GM12878 (cell line): ENCODE measurements at regions not wholly inside any gene's neighbourhood (a gene's known extent, or its start where the extent isn't known, plus 50 kb on each side); places are given as distances from the start of the nearest gene placed in this dataset.

ENCODE experiments used
- ATAC-seq: fragments of 200-7000 bp; cut with Tn5 transposase; 3 replicates; pipeline ENCODE4 v1.9.1; 2020; ENCODE audit warnings: mild to moderate bottlenecking, moderate library complexity
- BruUV-seq: library from RNA; stranded (reverse); fragments of 400-500 nt; replicated peaks from 2 replicates; lab custom pipeline; 2021; lab: Mats Ljungman, UMichigan
- CTCF ChIA-PET: fragments of 300-600 bp; sonication (Branson Sonifier 250); formaldehyde crosslinking; extraction: SDS; loops from one replicate; lab custom pipeline; 2021; ENCODE audit warnings: inconsistent platforms; lab: Yijun Ruan, JAX
- POLR2A ChIA-PET: fragments of 350-600 bp; formaldehyde crosslinking; extraction: SDS; loops from one replicate; lab custom pipeline; 2021; ENCODE audit warnings: inconsistent platforms; lab: Charles Lee
- RAD21 ChIA-PET: fragments of 300-600 bp; sonication (Branson Sonifier 250); formaldehyde crosslinking; loops from one replicate; lab custom pipeline; 2023; ENCODE audit warnings: antibody characterized with exemption; ENCODE audit not compliant: unreplicated experiment; lab: Charles Lee
- SMC1A ChIA-PET: fragments of 300-600 bp; sonication (Branson Sonifier 250); formaldehyde crosslinking; loops from one replicate; lab custom pipeline; 2023; ENCODE audit not compliant: unreplicated experiment, uncharacterized antibody; lab: Charles Lee
- DNase-seq: peaks from one replicate; pipeline ENCODE4 v3.0.0-alpha.2; 2011; ENCODE audit warnings: low read depth, low spot score
- FAIRE-seq: peaks from 3 replicates; lab custom pipeline; 2011; peaks lifted over from hg19 to GRCh38; lab: Jason Lieb, UNC
- H2AFZ ChIP-seq: 2 replicates; pipeline ENCODE4 v1.6.0; 2011; ENCODE audit warnings: low read depth, low read length, control low read depth; ENCODE audit not compliant: control insufficient read depth
- H3K27ac ChIP-seq: 2 replicates; pipeline ENCODE4 v1.5.1; 2011; ENCODE audit warnings: control low read depth; ENCODE audit not compliant: control insufficient read depth, insufficient read depth
- H3K27me3 ChIP-seq, 2 experiments: replicated peaks in 1 of 2; 2 replicates each; pipeline versions ENCODE4 v1.6.0 to v1.6.1; 2011; ENCODE audit warnings: low read length in 1 of 2; ENCODE audit not compliant: control insufficient read depth in 2 of 2, insufficient read depth in 2 of 2
- H3K36me3 ChIP-seq, 2 experiments: 2 replicates each; pipeline ENCODE4 v1.5.1; 2011; ENCODE audit warnings: low read length in 1 of 2; ENCODE audit not compliant: control insufficient read depth in 2 of 2, insufficient read depth in 2 of 2
- H3K4me1 ChIP-seq: 2 replicates; pipeline ENCODE4 v1.6.1; 2011; ENCODE audit warnings: mild to moderate bottlenecking, low read length, moderate library complexity, mixed read lengths; ENCODE audit not compliant: control insufficient read depth, insufficient read depth
- H3K4me2 ChIP-seq: 2 replicates; pipeline ENCODE4 v1.6.0; 2011; ENCODE audit warnings: control low read depth; ENCODE audit not compliant: control insufficient read depth, insufficient read depth
- H3K4me3 ChIP-seq: fragments of 200-600 bp; sonication (generic); 2 replicates; pipeline ENCODE4 v1.5.1; 2016
- H3K79me2 ChIP-seq: 2 replicates; pipeline ENCODE4 v1.6.0; 2011; ENCODE audit warnings: low read length; ENCODE audit not compliant: control insufficient read depth, insufficient read depth
- H3K9ac ChIP-seq: 2 replicates; pipeline ENCODE4 v1.8.0; 2011; ENCODE audit warnings: low read length, control low read depth, mixed read lengths; ENCODE audit not compliant: control insufficient read depth, insufficient read depth
- H3K9me3 ChIP-seq: replicated peaks from 3 replicates; pipeline ENCODE4 v1.5.1; 2011; ENCODE audit warnings: mild to moderate bottlenecking, low read length; ENCODE audit not compliant: control insufficient read depth, insufficient read depth
- H4K20me1 ChIP-seq: 2 replicates; pipeline ENCODE4 v1.6.0; 2011; ENCODE audit not compliant: control insufficient read depth, insufficient read depth
- BCL3 ChIP-seq: IDR thresholded peaks from 2 replicates; pipeline ENCODE4 v1.6.1; 2011; ENCODE audit warnings: borderline replicate concordance, low read depth, mild to moderate bottlenecking, moderate library complexity, low read length; ENCODE audit not compliant: insufficient read depth, poor library complexity, severe bottlenecking
- DPF2 ChIP-seq: fragments of 450-650 bp; IDR thresholded peaks from 2 replicates; pipeline ENCODE4 v1.6.1; 2017; ENCODE audit warnings: mild to moderate bottlenecking
- FOS ChIP-seq: IDR thresholded peaks from 3 replicates; pipeline ENCODE4 v1.6.1; 2011; ENCODE audit warnings: borderline replicate concordance; ENCODE audit not compliant: insufficient read length; ENCODE audit errors: extremely low read depth
- FOXM1 ChIP-seq: IDR thresholded peaks from 2 replicates; pipeline ENCODE4 v1.6.1; 2012; ENCODE audit warnings: low read depth, mild to moderate bottlenecking, inconsistent platforms, low read length, moderate library complexity
- GATAD2B ChIP-seq: fragments of 450-650 bp; conservative IDR thresholded peaks from 2 replicates; pipeline ENCODE4 v1.6.1; 2017; ENCODE audit warnings: low read depth, mild to moderate bottlenecking, moderate library complexity
- HDGF ChIP-seq: fragments of 450-650 bp; IDR thresholded peaks from 2 replicates; pipeline ENCODE4 v1.6.1; 2016; ENCODE audit warnings: antibody characterized with exemption
- JUNB ChIP-seq: IDR thresholded peaks from 2 replicates; pipeline ENCODE4 v1.6.1; 2016; ENCODE audit warnings: antibody characterized with exemption, mild to moderate bottlenecking
- KDM1A ChIP-seq: fragments of 200-600 bp; sonication (generic); IDR thresholded peaks from 2 replicates; pipeline ENCODE4 v1.6.1; 2016; ENCODE audit warnings: borderline replicate concordance
- KLF5 ChIP-seq: fragments of 450-650 bp; IDR thresholded peaks from 2 replicates; pipeline ENCODE4 v1.6.1; 2014; ENCODE audit warnings: mild to moderate bottlenecking; ENCODE audit not compliant: partially characterized antibody
- MEF2B ChIP-seq: fragments of 450-650 bp; IDR thresholded peaks from 2 replicates; pipeline ENCODE4 v1.6.1; 2018; ENCODE audit warnings: mild to moderate bottlenecking, moderate library complexity; ENCODE audit not compliant: partially characterized antibody, poor library complexity, severe bottlenecking
- NFIC ChIP-seq: IDR thresholded peaks from 2 replicates; pipeline ENCODE4 v1.6.1; 2012; ENCODE audit warnings: low read depth, mild to moderate bottlenecking, inconsistent platforms, low read length, moderate library complexity
- POLR2A ChIP-seq: IDR thresholded peaks from 2 replicates; pipeline ENCODE4 v1.6.1; 2011; ENCODE audit warnings: low read depth, mild to moderate bottlenecking, low read length
- RAD21 ChIP-seq: IDR thresholded peaks from 2 replicates; pipeline ENCODE4 v1.6.1; 2011; ENCODE audit warnings: mild to moderate bottlenecking, low read depth, low read length, moderate library complexity; ENCODE audit not compliant: insufficient read depth
- RAD51 ChIP-seq: fragments of 450-650 bp; IDR thresholded peaks from 2 replicates; pipeline ENCODE4 v1.6.1; 2016; ENCODE audit warnings: moderate library complexity, mild to moderate bottlenecking, inconsistent platforms
- SP1 ChIP-seq: IDR thresholded peaks from one replicate; pipeline ENCODE4 v1.6.1; 2011; ENCODE audit warnings: low read depth, low read length
- SRF ChIP-seq, 2 experiments: IDR thresholded peaks; 2 replicates each; pipeline ENCODE4 v1.6.1; 2011; ENCODE audit warnings: low read depth in 2 of 2, low read length in 2 of 2, mild to moderate bottlenecking in 1 of 2, moderate library complexity in 1 of 2
- SUPT20H ChIP-seq: IDR thresholded peaks from 2 replicates; pipeline ENCODE4 v1.6.1; 2011; ENCODE audit warnings: low read depth, mild to moderate bottlenecking, low read length, moderate library complexity, borderline replicate concordance; ENCODE audit not compliant: control insufficient read depth
- ZZZ3 ChIP-seq: IDR thresholded peaks from 2 replicates; pipeline ENCODE4 v1.6.1; 2011; ENCODE audit warnings: low read depth; ENCODE audit not compliant: control insufficient read depth, insufficient read length
- in situ Hi-C: fragments of 300-500 bp; cut with MboI; formaldehyde crosslinking; loops from 9 replicates; pipeline ENCODE4 v1.14.3; 2018; ENCODE audit warnings: mixed read lengths
- intact Hi-C: fragments of 100-400 bp; cut with micrococcal nuclease; formaldehyde crosslinking; loops from one replicate; pipeline ENCODE4 v1.14.2; 2022; ENCODE audit not compliant: unreplicated experiment
- TF ChIP-seq, protein P1 (sequence below): IDR thresholded peaks from 2 replicates; pipeline ENCODE4 v1.6.1; 2012; ENCODE audit warnings: improper control_type of control experiment, low read depth, low read length; ENCODE audit not compliant: insufficient replicate concordance
- TF ChIP-seq, protein P2 (sequence below): IDR thresholded peaks from 2 replicates; pipeline ENCODE4 v1.6.1; 2011; ENCODE audit warnings: low read depth, low read length, improper control_type of control experiment, borderline replicate concordance

GRCh38 chr2:175234153-175234552 lies 52.6 kb upstream of the ATP5MC3 start:
- no peaks in the 10 kb centered on the region; the same call in 2 of the 3 replicates for H3K9me3 ChIP-seq
- no peaks in the 10 kb centered on the region for H3K4me1 ChIP-seq
- no peaks in the 10 kb centered on the region; a peak in 1 of 4 replicates for H3K27me3 ChIP-seq
- H2AFZ ChIP-seq: no peak overlapping the region
- ChIA-PET CTCF (interaction anchor here (1.1 kb wide), 1 partner anchor 18 kb away, joined by 6 read pairs; no protein-coding TSS in a partner anchor), POLR2A (no interaction called here), SMC1A (interaction anchor here (0.9 kb wide), 1 partner anchor 17 kb away, joined by 3 read pairs; no protein-coding TSS in a partner anchor), RAD21 (interaction anchor here (1.4 kb wide), 1 partner anchor 17 kb away, joined by 4 read pairs; no protein-coding TSS in a partner anchor)
- no TSS peak for BruUV-seq
- in situ Hi-C loops (no loop called here), intact Hi-C loops (no loop called here)
- no peak overlapping the region for H3K4me2 ChIP-seq
- no peaks in the 10 kb centered on the region for H3K79me2 ChIP-seq
- no peak overlapping the region for H3K27ac ChIP-seq
- H3K4me3 ChIP-seq: no peak overlapping the region
- ATAC-seq (no peak), FAIRE-seq (no peak)
- H3K36me3 ChIP-seq: no peaks in the 10 kb centered on the region
- no peak overlapping the region for H3K9ac ChIP-seq
- no peaks in the 10 kb centered on the region for H4K20me1 ChIP-seq
- TF ChIP-seq ZZZ3 (no peak), GATAD2B (no peak), KLF5 (no peak), HDGF (no peak), FOS (no peak), SUPT20H (no peak), RAD21 (no peak), NFIC (no peak), KDM1A (no peak), DPF2 (no peak), JUNB (no peak), MEF2B (no peak), BCL3 (no peak), FOXM1 (no peak), SRF (IDR thresholded peaks at IDR 0.05; ENCODE audit: low read depth in 2 of 2, low read length in 2 of 2) (no peak), RAD51 (no peak), POLR2A (no peak), SP1 (no peak)
- TF ChIP-seq, protein P1, sequence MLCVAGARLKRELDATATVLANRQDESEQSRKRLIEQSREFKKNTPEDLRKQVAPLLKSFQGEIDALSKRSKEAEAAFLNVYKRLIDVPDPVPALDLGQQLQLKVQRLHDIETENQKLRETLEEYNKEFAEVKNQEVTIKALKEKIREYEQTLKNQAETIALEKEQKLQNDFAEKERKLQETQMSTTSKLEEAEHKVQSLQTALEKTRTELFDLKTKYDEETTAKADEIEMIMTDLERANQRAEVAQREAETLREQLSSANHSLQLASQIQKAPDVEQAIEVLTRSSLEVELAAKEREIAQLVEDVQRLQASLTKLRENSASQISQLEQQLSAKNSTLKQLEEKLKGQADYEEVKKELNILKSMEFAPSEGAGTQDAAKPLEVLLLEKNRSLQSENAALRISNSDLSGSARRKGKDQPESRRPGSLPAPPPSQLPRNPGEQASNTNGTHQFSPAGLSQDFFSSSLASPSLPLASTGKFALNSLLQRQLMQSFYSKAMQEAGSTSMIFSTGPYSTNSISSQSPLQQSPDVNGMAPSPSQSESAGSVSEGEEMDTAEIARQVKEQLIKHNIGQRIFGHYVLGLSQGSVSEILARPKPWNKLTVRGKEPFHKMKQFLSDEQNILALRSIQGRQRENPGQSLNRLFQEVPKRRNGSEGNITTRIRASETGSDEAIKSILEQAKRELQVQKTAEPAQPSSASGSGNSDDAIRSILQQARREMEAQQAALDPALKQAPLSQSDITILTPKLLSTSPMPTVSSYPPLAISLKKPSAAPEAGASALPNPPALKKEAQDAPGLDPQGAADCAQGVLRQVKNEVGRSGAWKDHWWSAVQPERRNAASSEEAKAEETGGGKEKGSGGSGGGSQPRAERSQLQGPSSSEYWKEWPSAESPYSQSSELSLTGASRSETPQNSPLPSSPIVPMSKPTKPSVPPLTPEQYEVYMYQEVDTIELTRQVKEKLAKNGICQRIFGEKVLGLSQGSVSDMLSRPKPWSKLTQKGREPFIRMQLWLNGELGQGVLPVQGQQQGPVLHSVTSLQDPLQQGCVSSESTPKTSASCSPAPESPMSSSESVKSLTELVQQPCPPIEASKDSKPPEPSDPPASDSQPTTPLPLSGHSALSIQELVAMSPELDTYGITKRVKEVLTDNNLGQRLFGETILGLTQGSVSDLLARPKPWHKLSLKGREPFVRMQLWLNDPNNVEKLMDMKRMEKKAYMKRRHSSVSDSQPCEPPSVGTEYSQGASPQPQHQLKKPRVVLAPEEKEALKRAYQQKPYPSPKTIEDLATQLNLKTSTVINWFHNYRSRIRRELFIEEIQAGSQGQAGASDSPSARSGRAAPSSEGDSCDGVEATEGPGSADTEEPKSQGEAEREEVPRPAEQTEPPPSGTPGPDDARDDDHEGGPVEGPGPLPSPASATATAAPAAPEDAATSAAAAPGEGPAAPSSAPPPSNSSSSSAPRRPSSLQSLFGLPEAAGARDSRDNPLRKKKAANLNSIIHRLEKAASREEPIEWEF: no peak
- TF ChIP-seq, protein P2, sequence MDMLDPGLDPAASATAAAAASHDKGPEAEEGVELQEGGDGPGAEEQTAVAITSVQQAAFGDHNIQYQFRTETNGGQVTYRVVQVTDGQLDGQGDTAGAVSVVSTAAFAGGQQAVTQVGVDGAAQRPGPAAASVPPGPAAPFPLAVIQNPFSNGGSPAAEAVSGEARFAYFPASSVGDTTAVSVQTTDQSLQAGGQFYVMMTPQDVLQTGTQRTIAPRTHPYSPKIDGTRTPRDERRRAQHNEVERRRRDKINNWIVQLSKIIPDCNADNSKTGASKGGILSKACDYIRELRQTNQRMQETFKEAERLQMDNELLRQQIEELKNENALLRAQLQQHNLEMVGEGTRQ: no peak
- TF ChIP-seq, all 136 proteins: peak for 0
- DNase-seq: no peak
